H1 (cell line): ENCODE measurements at regions not wholly inside any gene's neighbourhood (a gene's known extent, or its start where the extent isn't known, plus 50 kb on each side); places are given as distances from the start of the nearest gene placed in this dataset.

ENCODE experiments used
- CTCF ChIP-seq, 3 experiments: IDR thresholded peaks; 1 replicate in 2 of 3; 2 replicates in 1 of 3; pipeline versions ENCODE4 v1.5.1 to v1.6.1; 2011; ENCODE audit warnings: low read length in 3 of 3, mild to moderate bottlenecking in 3 of 3, inconsistent platforms in 2 of 3, low read depth in 1 of 3, moderate library complexity in 1 of 3; ENCODE audit not compliant: insufficient read depth in 1 of 3; ENCODE audit errors: control extremely low read depth in 1 of 3
- MAX ChIP-seq: IDR thresholded peaks from 2 replicates; pipeline ENCODE4 v1.6.1; 2012; ENCODE audit warnings: inconsistent platforms
- RAD21 ChIP-seq, 2 experiments: IDR thresholded peaks in 1 of 2; conservative IDR thresholded peaks in 1 of 2; 2 replicates each; pipeline ENCODE4 v1.6.1; 2011; ENCODE audit warnings: low read depth in 2 of 2, low read length in 2 of 2, improper control_type of control experiment in 1 of 2, inconsistent platforms in 1 of 2, mild to moderate bottlenecking in 1 of 2, moderate library complexity in 1 of 2
- SRF ChIP-seq: IDR thresholded peaks from 2 replicates; pipeline ENCODE4 v1.6.1; 2011; ENCODE audit warnings: mild to moderate bottlenecking, low read depth, low read length, moderate library complexity

GRCh38 chr16:89034971-89035668 lies 58.1 kb upstream of the CBFA2T3 start:
- TF ChIP-seq RAD21 (IDR thresholded peaks at IDR 0.05 in 1 of 2, conservative IDR thresholded peaks at IDR 0.05 in 1 of 2; ENCODE audit: low read depth in 2 of 2, low read length in 2 of 2) (no peak), MAX (no peak), CTCF (IDR thresholded peaks at IDR 0.05; ENCODE audit: control extremely low read depth in 1 of 3, insufficient read depth in 1 of 3, low read depth in 1 of 3, low read length in 3 of 3) (no peak), SRF (no peak)
